HG02759 (cell line): ENCODE measurements at regions not wholly inside any gene's neighbourhood (a gene's known extent, or its start where the extent isn't known, plus 50 kb on each side); places are given as distances from the start of the nearest gene placed in this dataset.

Source experiments
- ATAC-seq: cut with Tn5 transposase; IDR thresholded peaks from one replicate; pipeline ENCODE4 v1.9.1; 2021; ENCODE audit warnings: mild to moderate bottlenecking, moderate library complexity; ENCODE audit not compliant: unreplicated experiment

DNA sequence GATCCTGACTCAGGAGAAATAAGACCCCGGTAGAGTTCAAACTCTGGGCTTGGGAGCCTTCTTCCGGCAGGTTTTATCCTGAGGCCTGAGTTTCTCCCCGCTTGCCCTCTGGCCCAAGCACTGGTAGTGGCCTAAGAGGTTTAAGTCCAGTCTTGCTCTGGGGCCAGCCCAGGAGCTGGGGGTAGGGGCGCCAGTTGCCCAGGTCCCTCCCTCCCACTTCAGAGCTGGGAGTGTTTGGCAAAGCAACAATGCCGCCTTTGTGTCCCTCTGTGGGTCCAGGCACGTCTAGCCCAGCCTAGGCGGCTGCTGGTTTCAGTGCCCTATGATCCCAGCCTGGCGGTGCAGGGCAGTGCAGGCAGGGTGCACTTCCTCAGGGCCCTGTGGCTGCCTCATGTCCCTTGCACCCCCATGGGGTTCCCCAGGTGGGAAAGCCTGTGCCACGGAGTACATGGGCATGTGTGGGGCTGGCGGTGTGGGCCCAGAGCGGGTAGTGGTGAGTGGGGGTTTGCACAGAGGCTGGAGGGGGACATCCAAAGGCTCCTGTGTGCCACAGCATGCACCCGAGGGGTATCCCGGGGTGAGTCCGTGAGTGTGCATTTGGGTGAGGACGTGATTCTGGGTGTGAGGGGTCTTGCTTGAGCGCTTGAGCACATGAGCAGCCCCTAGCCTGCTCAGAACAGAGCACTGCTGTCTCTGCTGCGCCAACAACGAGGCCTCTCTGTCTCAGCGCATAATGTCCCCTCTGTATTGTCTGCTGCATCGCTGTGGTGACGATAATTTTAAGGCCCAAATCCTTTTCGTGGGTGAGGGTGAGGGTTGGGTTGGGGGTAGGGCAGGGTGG, 61.7 kb upstream of the PSD2 start:
- no peak for ATAC-seq

DNA sequence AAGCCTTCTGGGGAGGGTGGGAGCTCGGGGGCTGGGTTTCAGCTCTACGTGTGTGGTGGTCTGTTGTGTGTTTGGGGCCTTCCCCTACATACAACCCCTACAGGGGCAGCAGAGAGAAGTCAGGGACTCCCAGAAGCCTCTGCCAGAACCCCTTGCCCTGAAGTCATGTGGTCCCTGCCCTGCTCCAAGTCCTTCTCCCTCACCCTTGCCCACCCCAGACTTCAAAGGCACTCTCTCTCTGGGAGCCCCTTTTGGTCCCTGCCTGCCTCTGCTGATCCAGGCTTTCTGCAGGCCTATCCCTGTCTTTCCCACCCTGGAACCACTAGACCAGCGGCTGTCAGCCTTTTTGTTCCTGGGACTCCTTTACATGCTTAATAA, 61.1 kb upstream of the PSD2 start:
- ATAC-seq, result no peak

DNA sequence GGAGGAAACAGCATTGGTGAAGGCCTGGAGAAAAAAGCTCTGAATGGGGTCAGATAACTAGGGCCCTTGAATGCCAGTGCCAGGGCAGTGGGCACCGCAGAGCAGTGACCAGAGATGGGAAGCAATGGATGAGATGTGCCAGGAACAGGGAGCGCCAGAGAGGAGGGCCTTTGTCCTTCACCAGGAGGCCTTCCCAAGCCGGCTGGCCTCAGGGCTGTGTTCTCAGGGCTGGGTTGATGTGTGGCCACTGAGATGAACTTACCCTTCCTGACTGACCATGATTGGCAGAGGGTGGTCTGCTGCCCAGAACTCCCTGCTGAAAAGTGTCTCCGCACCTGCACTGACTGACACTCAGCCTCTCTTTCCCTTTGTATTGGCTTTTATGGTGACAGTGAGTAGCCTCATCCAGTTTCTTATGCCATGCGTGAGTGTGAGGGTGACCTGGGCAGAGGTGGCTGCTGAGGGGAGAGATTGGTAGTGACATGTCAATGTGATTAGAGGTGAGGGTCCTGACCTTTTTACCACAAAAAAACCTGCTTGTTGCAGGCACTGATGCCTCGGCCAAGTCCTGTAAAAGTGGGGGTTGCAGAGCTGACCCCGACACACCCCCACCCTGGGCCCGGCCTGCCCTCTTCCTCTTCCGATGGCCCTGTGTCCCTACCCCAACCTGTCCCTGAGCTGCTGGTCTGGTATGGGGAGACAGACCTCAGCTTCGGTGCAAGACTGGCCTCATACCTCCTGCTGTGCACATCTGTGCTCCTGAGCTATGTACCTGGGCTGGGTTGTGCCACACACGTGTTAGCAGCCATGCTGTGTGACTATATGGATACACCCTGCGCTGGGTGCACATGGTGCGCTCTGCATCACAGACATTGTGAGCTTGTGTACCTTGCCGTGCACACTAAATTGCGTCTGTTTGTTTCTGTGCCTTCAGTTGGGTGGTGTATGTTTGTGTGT, 57.1 kb upstream of the PSD2 start:
- no peak for ATAC-seq

DNA sequence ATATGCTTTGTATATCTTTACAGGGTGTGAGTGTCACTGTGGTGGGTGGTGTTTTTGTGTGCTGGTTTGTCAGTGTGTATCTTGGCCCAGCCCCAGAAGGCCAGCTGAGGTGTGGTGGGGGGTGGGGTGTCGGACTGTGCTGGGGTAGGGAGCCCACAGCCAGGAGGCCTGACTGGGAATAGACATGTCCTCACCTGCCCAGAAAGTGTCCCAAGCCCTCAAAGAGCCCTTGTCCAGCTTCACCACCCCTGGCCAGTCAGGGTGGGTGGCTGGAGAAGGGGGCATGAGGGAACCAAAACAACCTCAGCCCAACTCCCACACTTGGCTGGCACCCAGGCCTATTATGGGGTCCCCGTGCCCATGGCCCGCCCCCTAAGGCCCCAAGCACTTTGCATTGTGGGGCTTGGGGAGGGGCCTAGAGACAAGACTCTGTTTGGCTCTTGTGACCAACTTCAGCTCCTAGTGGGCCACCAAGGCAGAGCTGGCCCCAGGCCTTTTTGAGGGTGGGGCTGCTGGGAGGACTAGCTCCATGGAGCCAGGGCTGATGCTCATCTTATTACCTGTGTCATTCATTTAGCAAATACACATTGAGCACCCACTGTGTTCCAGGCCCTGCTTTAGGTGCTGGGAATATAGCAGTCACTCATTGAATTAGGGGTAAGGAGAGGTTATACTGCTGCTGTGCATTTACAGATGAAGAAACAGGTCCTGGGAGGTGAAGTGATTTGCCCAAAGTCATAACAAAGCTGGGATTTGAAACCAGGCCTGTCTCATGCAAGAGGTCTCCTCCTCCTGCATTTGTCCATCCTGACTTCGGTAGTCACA, 56.2 kb upstream of the PSD2 start:
- ATAC-seq, result no peak

DNA sequence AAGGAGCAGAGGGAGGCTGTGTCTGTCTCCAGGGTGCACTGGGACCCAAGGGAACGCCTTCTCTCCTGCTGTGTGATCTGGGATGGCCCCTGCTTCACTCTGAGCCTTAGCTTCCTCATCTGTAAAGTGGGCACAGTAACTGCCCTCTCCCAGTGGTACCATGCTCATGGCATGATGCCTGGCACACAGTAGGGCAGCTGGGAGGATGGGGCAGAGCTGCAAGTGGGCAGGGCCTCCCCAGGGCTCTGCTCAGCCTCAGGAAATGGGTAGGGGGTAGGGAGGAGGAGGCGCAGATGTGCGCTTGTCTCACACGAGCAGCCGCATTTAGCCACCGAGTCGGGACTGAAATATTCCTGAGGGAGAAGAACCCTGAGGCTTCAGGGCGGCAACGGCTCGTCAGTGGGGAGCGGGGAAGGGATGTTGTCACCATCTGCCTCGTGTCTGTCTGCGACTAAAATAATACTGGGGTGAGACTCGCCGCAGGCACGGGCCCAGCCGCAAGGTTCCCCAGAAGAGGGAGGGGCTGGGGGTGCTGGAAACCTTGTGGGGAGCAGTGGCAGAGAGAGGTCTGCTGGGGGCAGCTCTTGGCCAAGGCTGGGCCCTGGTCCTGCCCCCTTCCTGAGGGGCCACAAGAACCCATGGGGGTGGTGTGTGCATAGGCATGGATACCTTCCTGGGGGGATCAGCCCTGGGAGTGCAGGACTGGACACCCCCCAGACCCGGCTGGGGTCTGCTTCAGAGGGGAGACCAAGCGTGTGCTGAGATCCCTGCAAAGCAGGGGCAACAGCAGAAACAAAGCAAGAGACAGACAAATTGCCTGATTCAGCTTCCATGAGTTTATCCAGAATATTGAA, 55.2 kb upstream of the PSD2 start:
- ATAC-seq, result no peak

DNA sequence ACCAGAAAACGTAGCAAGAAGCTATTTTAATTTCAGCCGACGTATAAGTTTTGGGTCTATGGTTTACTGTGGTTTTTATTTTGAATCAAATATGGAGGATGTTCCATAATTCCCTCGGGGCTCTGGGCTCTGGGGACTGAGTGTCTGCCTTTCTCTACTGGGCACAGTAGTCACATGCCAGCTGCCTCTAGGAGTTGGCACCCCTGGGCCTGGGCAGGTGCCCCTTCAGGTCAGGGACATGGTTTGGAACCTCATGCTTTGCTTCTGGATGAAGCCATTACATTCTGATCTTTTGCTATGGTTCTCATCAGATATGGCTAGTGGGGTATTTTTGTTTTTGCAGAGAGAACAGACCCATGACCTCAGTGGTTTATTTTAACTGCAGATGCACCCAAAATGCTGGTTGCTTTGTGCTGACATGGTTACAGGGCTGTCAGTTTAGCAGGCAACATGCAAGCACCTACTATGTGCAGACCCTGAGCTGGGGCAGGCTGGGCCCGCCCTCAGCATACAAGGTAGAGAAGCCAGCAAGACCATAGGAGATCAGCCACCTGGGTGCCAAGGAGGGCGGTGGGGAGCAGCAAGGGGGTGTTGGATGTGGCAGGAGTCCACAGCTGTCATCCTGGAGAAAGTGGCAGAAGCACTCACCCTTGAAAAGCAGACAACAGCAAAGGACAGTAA, 54.5 kb upstream of the PSD2 start:
- ATAC-seq, result no peak

DNA sequence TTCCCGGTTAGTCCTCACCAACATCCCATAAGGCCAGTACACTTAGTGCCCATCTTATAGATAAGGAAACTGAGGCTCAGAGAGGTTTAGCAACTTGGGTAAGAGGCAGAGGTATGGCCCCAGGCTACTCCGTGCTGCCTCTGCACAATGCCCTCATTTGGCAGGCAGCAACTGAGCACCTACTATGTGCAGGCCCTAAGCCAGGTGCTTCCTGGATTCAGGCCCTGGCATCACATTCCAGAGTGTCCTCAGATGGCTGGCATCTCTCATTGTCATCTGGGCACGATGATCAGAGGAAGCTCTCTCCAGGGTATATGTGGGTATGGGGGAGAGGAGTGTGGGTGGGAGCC, 53.8 kb upstream of the PSD2 start:
- ATAC-seq, result no peak

DNA sequence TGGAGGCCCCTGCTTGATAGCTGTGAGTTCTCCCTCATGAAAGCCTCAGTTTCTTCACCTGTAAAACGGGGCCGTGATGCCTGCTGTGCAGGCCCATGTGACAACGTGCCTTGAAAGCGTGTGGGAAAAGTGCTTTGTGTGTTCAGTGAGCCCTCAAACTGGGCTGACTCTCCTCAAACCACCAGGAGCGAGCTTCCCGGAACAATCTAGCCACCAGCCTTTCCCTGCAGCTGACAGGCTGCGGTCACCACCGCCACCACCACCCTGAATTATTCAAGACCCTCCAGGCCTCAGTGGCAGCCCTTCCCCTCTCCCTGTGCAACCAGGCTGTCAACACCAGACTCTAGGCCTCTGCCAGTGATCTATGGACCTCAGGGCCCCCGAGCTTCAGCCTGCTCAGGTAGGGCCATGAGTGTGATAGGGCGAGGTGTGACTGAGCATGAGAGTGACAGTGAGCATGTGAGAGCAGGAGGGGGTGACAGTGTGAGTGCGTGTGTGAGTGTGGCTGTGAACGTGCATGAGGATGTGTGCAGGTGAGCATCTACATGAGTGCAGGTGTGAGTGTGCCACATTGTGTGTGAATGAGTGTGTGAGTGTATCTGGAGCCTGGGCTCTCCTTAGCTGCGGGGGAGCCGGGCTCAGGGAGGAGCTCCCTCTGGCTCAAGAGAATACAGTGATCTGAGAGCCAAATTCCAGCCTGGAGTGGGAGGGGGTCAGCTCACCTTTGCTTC, 53.3 kb upstream of the PSD2 start:
- ATAC-seq, result no peak

DNA sequence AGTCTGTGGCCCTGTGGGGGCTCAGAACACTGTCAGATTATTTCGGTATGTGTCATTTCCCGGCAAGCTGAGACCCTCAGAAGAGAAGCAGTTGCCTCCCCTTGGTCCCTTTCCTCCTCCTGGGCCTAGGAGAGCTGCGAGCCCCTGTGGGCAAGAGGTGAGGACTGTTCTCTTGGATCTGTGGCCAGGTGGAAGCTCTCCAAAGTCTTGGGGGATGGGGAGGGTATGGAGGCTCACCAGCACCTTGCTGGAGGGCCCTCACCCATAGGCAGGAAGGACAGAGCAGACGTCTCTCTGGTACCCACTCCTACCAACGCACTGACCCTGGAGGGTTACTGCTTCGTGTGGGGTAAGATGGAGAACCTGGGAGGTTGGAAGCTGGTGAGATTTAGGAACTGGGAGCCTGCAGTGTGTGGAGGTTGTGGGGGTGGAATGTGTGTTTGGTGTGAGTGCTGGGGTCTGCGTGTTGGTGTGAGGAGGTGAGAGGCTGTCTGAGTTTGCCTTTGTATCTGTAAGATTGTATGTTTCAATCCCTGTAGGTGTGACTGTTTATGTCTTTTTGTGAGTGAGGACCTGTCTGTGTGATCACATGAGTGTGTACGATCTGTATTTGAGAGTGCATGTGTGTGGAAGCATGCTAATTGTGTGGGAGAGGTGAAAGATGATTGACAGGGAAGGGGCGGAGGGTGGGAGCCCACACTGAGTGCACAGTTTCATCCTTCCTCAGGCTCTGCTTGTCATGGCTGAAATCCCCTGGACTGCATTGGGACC, 52.4 kb upstream of the PSD2 start:
- no peak for ATAC-seq

DNA sequence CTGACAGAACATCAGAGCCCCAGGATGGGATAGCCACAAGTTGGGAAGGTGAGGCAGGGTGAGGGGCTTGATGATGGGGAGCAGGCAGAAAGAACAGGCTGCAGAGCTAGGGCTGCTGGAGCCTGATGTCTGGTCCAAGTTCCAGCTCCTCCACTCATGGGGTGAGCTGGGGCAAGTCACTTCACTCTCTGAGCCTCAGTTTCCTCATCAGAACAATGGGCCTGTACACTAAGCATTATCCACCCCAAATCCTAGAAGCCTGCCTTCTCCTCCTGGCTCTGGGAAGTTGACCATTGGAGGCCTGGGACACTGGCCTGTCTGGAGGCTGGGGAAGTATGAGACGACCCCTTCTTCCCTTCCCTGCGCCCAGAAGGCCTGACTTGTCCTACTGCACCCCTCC, 51.8 kb upstream of the PSD2 start:
- ATAC-seq, result no peak

DNA sequence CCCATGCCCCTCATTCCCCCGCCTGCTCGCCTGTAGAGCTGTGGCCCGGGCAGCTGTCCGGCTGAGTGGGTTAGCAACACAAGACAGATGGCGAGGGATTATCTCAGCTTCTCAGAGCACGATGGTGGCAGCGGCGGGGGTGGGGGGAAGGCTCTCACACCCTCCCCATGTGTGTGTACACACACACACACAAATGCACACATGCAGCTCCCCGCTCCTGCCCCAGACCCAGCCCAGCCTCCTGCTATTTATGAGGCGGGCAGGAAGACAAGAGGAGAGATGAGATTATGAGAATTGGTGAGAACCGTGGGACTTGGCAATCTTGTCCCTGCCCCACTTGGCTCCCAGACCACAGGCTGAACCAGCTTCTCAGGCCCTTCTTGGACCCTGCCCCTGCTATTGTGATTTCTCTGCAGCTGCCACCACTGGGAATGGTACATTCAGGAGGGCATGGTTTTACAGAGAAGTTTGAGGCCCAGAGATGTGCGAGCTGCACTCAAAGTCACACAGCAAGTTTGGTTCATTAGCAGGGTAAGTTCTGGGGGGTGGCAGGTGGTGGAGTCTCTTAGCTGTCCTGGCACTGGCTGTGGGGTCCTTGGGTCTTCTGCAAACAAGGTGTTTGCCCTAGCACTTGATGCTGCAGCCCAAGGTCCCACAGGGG, 51.0 kb upstream of the PSD2 start:
- no peak for ATAC-seq

DNA sequence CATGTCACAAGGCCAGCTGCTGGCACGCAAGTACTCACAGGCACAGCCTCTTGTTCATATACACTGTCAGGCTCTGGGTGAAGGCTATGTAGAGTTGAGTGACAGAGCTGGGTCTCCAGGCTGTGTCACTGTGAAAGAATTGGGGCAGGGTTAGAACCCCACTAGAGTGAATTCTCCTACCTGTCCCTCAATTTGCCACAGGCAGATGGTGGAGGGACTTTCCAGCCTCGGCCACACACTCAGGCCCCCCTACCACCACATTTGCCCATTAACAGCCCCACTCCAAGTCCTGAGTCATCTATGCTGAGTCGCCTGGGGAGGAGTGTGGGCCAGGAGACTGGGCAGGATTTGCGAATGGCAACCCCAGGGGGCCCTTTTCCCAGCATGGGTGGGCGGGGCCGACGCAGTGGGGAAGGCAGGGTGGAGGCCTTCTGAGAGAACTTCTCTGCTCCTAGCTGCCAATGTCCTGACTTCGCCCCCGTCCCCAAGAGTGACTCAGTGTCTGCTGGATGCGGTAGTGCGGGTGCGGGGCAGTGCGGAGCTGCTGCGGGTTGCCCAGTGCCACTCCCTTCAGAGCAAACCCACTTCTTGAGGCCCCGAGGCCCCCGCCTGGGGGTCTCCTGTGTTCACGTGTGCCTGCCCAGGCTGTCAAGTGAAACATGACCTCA, 50.3 kb upstream of the PSD2 start:
- ATAC-seq, result peak; percentile 30

DNA sequence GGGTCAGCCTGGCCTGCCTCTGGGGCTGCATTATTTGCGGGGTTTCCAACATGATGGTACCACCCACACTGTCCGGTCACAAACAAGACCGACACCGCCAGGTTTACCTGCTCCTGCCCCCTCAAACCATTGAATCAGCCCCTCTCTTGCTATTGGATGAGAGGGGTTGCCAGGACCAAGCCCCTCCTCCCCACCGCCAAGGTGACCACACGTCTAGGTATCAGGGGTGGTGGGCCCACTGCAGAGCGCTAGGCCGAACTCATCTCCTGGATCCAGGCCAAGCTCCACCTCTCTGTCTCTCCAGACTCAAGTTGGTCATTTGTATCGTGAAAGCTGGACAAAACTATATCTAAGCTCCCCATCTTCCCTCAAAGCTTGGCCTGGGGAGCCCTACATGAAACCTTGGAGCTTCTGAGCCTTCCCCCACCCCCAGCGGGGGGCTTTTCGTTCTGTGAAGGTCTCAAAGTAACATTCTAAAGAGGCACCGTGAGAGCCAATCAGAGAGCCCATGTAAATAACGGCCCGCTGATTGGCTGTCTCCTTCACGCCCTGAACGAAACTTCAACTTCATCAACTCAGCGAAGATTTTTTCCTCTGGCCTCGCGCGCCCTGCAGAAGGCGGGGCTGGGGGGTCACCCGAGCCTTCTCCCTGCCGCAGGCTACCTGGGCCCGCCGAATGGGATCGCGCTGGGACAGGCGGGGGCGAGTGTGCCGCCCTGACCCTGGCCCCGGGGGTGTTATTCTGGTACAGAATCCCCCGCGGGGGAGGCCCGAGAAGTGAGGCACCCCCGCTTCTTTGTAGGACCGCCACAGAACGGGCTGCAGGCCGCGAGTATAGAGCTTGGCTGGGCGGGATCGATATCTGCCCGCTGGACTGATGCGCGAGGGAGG, 49.6 kb upstream of the PSD2 start:
- ATAC-seq, result peak; percentile 35
